ENCODE measurements at regions not wholly inside any gene's neighbourhood (a gene's known extent, or its start where the extent isn't known, plus 50 kb on each side); places are given as distances from the start of the nearest gene placed in this dataset.

DNA sequence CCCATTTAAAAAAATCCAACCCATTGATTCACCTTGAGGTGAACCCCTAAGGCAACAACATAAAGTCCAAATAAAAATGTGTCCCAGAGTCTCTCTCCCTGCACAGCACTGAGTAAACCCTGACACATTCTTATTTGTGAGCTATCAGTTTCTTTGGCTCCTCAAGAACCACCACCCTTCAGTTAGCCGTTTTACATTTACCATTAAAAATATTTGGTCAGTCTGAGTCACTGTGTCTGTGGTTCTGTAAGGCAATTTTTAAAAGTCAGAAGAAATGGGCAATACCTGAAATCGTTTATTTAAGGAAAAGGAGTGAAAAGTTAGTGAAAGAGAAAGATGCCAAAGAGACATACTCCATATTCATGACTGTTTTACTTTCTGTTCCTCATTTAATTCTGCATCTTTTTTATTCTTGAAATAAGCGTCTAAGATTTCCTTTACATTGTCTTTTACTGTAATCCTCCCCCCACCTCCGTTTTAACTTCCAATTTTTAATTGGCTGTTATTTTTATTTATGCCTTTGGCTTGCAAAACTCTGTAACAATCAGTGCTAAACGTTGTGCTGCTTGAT, 91.7 kb upstream of the IVNS1ABP start:
- TF ChIP-seq, protein P1, sequence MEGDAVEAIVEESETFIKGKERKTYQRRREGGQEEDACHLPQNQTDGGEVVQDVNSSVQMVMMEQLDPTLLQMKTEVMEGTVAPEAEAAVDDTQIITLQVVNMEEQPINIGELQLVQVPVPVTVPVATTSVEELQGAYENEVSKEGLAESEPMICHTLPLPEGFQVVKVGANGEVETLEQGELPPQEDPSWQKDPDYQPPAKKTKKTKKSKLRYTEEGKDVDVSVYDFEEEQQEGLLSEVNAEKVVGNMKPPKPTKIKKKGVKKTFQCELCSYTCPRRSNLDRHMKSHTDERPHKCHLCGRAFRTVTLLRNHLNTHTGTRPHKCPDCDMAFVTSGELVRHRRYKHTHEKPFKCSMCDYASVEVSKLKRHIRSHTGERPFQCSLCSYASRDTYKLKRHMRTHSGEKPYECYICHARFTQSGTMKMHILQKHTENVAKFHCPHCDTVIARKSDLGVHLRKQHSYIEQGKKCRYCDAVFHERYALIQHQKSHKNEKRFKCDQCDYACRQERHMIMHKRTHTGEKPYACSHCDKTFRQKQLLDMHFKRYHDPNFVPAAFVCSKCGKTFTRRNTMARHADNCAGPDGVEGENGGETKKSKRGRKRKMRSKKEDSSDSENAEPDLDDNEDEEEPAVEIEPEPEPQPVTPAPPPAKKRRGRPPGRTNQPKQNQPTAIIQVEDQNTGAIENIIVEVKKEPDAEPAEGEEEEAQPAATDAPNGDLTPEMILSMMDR (IDR thresholded peaks at IDR 0.05; ENCODE audit: low read length) = no peak
- TF ChIP-seq EZH2 (IDR thresholded peaks at IDR 0.05; ENCODE audit: borderline replicate concordance, low read length) = no peak
